Prostate gland (tissue), 2 donors: ENCODE measurements at regions not wholly inside any gene's neighbourhood (a gene's known extent, or its start where the extent isn't known, plus 50 kb on each side); places are given as distances from the start of the nearest gene placed in this dataset.

ENCODE experiments used
- DNase-seq: peaks from one replicate; pipeline ENCODE4 v3.0.0-alpha.2; 2019; ENCODE audit warnings: low spot score
- H3K27ac ChIP-seq, 2 donors: fragments of 200-600 bp; sonication (generic); 2 replicates each; pipeline ENCODE4 v1.5.1; 2017 to 2019
- H3K27me3 ChIP-seq: fragments of 200-600 bp; sonication (generic); replicated peaks from 2 replicates; pipeline ENCODE4 v1.5.1; 2019; ENCODE audit not compliant: insufficient read depth
- H3K36me3 ChIP-seq, 2 donors: fragments of 200-600 bp; sonication (generic); 1 replicate in 1 of 2; 2 replicates in 1 of 2; pipeline versions ENCODE4 v1.5.1 to v1.8.1; 2017 to 2019
- H3K4me1 ChIP-seq: fragments of 200-600 bp; sonication (generic); replicated peaks from 2 replicates; pipeline ENCODE4 v1.5.1; 2019
- H3K4me3 ChIP-seq, 2 donors: fragments of 200-600 bp; sonication (generic); 2 replicates each; pipeline ENCODE4 v1.5.1; 2017 to 2019
- H3K9me3 ChIP-seq: fragments of 200-600 bp; sonication (generic); 2 replicates; pipeline ENCODE4 v1.5.1; 2017
- POLR2A ChIP-seq: fragments of 450-650 bp; IDR thresholded peaks from one replicate; pipeline ENCODE4 v1.6.1; 2016; ENCODE audit warnings: antibody characterized with exemption, mild to moderate bottlenecking
- POLR2AphosphoS5 ChIP-seq: sonication (generic); formaldehyde crosslinking; IDR thresholded peaks from one replicate; pipeline ENCODE4 v1.6.1; 2017; ENCODE audit warnings: antibody characterized with exemption
- WGBS: methylation state at CpG from one replicate; pipeline ENCODE4 v1.1.5; 2018; 5-methylcytosine and 5-hydroxymethylcytosine counted together
- intact Hi-C: fragments of 100-400 bp; cut with DNase I; formaldehyde crosslinking; loops from one replicate; pipeline ENCODE4 v1.14.2; 2022
- TF ChIP-seq, protein P1 (sequence below), 4 experiments: fragments of 200-600 bp in 2 of 4; fragments of 450-650 bp in 2 of 4; sonication (generic) in 2 of 4; IDR thresholded peaks; 1 replicate in 3 of 4; 2 replicates in 1 of 4; pipeline ENCODE4 v1.5.1; 2016 to 2019; ENCODE audit warnings: antibody characterized with exemption in 4 of 4, mild to moderate bottlenecking in 2 of 4, moderate library complexity in 2 of 4

DNA sequence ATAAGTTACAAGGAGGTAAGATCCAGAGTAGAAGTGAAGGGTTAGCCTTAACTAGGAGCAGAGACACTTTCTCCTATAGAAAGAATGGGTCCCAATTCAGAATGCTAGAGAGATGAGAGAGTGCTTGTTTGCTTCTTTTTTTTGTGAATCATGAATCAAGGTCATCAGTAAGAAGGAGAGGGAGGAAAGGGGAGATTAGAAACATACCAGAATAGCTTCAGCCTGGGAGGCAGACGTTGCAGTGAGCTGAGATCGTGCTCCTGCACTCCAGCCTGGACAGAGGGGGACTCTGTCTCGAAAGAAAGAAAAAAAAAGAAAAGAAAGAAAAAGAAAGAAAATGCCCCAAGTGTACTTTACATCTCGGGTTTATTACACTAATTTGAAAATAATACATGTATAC, 55.8 kb upstream of the SLC35F5 start:
- Histone ChIP-seq H3K4me1 (no peaks in the 10 kb centered on the region), H3K27ac (no peak overlapping the region), H3K9me3 (no peaks in the 10 kb centered on the region), H3K27me3 (no peaks in the 10 kb centered on the region), H3K4me3 (no peak overlapping the region), H3K36me3 (no peaks in the 10 kb centered on the region)
- TF ChIP-seq POLR2A (no peak), POLR2AphosphoS5 (no peak)
- TF ChIP-seq, protein P1, sequence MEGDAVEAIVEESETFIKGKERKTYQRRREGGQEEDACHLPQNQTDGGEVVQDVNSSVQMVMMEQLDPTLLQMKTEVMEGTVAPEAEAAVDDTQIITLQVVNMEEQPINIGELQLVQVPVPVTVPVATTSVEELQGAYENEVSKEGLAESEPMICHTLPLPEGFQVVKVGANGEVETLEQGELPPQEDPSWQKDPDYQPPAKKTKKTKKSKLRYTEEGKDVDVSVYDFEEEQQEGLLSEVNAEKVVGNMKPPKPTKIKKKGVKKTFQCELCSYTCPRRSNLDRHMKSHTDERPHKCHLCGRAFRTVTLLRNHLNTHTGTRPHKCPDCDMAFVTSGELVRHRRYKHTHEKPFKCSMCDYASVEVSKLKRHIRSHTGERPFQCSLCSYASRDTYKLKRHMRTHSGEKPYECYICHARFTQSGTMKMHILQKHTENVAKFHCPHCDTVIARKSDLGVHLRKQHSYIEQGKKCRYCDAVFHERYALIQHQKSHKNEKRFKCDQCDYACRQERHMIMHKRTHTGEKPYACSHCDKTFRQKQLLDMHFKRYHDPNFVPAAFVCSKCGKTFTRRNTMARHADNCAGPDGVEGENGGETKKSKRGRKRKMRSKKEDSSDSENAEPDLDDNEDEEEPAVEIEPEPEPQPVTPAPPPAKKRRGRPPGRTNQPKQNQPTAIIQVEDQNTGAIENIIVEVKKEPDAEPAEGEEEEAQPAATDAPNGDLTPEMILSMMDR (IDR thresholded peaks at IDR 0.05), result no peak
- DNase-seq, result no peak
- WGBS, result 57% methylated on average over 4 of the region's 4 CpGs
- intact Hi-C loops, result no loop called here

- no peak overlapping the region for H3K4me3 ChIP-seq
- H3K36me3 ChIP-seq, result no peaks in the 10 kb centered on the region
- no peaks in the 10 kb centered on the region for H3K4me1 ChIP-seq
- H3K27ac ChIP-seq, result no peak overlapping the region
- H3K9me3 ChIP-seq, result no peaks in the 10 kb centered on the region
- DNase-seq, result no peak
- WGBS, result 93% methylated on average over 5 of the region's 5 CpGs
- intact Hi-C loops, result no loop called here
- TF ChIP-seq POLR2AphosphoS5, result no peak
- H3K27me3 ChIP-seq, result no peaks in the 10 kb centered on the region
Measured at GRCh38 chr2:113809076-113809736, 52.8 kb upstream of the SLC35F5 start.

DNA sequence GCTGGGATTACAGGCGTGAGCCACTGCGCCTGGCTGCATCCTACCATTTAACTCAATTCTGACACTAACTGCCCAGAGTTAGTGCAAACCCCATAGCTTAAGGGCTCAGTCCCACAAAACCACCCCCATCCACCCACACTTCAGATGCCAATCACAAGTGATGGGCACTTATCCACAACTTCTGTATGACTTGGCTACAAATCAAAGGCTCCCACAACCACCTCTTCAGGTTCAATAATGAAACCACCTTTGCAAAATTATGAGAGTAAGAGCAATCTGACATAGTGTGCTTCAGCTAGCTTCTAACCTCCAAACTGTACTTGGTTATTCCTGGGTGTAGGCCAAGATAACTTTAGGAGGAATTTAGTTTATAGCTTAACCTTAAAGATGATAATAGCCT, 51.3 kb upstream of the SLC35F5 start:
- Histone ChIP-seq H3K27me3 (no peaks in the 10 kb centered on the region), H3K4me1 (no peaks in the 10 kb centered on the region), H3K4me3 (no peak overlapping the region), H3K27ac (no peak overlapping the region), H3K9me3 (no peaks in the 10 kb centered on the region), H3K36me3 (no peaks in the 10 kb centered on the region)
- no peak for TF ChIP-seq POLR2A
- TF ChIP-seq POLR2AphosphoS5, result no peak
- TF ChIP-seq, protein P1 (IDR thresholded peaks at IDR 0.05), result no peak
- intact Hi-C loops, result no loop called here
- DNase-seq, result no peak
- 92% methylated on average over 2 of the region's 2 CpGs for WGBS

GRCh38 chr2:113806217-113806913, 49.9 kb upstream of the SLC35F5 start:
- H3K9me3 ChIP-seq, result no peaks in the 10 kb centered on the region
- intact Hi-C loops, result no loop called here
- H3K4me1 ChIP-seq, result no peaks in the 10 kb centered on the region
- WGBS, result 63% methylated on average over 8 of the region's 8 CpGs
- TF ChIP-seq POLR2AphosphoS5 (no peak), POLR2A (no peak)
- TF ChIP-seq, protein P1 (IDR thresholded peaks at IDR 0.05), result no peak
- no peaks in the 10 kb centered on the region for H3K36me3 ChIP-seq
- H3K27me3 ChIP-seq, result no peaks in the 10 kb centered on the region
- H3K4me3 ChIP-seq, result no peak overlapping the region
- no peak overlapping the region for H3K27ac ChIP-seq
- DNase-seq, result no peak
